ENCODE measurements at regions not wholly inside any gene's neighbourhood (a gene's known extent, or its start where the extent isn't known, plus 50 kb on each side); places are given as distances from the start of the nearest gene placed in this dataset.
"Not testable (repeated sequence)": the region's sequence is repeated elsewhere in the genome, so short reads cannot be mapped to it uniquely, and the experiment has no call there.

DNA sequence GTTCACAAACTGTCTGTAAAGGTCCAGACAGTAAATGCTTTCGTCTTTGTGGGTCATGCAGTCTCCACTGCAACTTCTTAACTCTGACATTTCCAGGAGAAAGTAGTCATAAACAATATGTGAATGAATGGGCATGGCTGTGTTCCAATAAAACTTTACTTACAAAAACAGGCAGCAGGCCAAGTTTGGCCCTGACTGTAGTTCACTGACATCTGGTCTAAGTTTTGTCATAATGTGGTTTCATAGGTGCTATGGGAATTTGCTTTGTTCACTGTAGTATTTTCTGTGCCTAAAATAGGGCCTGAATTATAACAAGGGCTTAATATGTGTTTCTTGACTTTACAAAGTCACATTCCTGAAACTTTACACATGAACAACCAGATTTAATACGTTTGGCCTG is 186.0 kb upstream of the KBTBD8 start:
- DNase-seq = no peak

DNA sequence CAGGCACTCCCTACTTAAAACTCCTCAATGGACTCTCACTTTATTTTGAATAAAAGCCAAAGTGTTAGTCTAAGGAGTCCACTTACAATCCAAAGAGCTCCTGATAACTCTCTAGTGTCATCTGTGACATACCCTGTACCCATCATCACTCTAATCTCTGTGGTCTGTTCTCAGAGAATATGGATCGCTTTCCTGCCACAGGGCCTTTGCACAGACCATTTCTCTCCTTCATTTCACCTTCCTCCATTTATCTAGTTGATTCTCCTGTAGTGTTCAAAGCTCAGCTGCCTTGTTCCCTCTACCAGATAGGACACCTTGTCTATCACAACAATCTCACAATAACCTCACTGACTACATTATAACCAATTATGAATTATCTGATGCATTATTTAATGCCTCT is 185.4 kb upstream of the KBTBD8 start:
- no peak for DNase-seq

DNA sequence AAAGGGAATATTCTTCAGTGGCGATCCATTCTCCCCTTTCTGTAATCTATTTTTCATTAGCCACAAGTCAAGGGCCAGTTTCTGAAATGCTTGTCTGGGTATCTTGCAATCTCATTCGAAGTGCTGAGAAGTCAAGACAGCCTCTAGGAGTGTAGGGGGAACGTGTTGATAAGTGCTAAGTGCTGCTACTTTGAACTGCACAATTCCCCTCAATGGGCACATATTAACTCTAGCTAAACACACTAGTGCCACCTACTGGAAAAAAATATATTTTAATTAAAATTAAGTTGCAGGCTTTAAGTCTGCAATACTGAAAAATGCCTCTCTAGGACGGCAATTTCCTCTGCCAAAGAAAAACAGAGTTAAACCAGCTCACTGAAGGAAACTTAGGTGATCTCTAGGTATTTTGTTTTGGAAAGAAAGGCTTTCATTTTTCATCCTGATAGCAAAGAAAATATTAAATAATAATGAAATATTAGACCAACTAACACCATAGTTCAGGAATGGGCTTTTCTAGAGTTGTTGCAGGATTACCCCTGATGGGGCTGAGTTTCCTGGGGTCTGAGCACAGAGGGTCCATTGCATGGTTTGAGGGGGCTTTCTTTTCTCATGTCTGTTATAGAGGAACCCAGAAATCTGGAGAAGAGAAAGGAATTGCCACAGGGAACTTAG is 181.9 kb upstream of the KBTBD8 start:
- DNase-seq = no peak

DNA sequence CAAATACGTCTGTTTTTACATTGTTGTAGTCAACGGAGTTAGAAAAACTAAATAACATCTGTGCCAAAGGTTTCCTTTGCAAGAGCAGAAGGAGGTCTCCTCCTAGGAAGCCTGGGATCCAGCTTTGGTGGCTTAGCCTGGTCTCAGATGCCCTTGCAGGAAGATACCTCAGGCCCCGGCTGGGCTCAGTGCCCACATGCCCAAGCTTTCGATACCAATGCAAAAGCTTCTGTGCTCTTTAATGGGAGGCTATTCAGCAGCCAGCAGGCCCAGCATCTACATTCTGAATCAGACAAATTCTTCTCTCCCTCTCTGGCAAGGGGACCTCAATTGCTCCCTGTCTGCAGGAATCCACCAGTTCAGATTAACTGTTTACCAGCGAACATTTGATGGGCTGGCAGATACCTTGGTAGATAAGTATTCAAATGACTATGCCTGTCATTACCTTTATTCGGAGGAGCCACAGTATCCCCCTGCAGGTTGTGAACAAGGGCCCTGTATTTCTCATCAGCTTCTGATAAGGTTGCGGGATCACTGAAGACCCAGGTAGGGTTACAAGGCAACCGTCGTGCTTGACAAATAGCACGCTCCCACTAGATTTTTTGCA is 180.1 kb upstream of the KBTBD8 start:
- DNase-seq = no peak

DNA sequence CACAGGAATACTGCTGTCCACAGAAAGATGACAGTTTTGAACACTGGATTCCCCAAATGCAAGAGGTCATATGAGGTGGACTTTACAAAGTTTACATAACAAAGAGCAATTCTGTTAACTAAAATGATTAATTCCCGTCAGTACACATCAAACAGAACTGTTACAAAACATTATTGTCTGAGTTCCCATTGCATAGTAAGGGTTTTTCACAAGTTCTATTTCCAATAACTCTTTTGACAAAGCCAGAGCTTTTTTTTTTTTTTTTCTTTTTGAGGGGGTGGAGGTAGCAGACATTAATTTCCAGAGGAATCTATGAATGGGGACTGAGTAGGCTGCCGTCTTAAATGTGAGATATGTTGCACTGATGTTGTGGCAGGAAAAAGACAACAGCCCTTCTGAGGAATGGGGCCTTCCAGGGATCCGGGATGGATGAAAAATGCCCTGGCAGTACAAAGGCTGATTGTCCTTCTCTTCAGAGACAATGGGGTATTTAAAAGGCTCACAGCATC is 178.1 kb upstream of the KBTBD8 start:
- no peak for DNase-seq

DNA sequence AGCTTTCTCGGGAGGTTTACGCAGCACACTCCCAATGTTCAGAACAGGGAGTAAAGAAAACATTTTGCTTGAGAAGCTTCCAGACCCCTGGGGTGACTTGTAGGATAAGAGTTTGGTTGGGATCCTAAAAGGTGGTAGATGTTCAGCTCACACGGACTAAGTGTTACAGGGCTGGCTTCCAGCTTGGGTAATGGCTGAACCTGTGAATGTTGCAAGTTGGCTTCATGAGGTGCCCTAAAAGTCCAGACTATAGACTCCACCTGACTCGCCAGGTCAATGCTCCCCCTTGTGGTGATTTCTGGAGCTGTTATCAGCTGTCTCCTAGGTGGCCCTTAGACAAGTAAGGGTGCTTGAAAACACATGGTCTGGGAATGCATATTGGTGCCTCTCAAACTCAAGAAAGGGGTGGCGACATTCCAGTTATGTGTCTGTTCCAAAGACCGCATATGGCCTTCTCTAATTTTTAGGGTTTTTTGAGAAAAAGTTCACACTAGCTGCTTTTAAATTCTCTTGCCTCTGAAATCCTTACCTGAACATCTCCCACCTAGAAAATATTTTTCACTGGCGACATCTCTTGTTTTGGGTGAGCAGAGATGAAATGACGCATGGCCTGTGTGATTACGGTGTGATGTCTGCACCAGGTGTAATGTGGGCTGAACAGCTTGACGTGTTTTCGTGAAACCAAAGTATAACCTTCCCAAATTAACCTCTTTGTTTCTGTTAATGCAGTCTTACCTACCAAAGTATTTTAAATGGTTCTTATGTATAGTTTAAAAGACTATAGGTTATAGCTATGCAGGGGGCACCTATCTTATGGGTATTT is 175.7 kb upstream of the KBTBD8 start:
- no peak for DNase-seq

DNA sequence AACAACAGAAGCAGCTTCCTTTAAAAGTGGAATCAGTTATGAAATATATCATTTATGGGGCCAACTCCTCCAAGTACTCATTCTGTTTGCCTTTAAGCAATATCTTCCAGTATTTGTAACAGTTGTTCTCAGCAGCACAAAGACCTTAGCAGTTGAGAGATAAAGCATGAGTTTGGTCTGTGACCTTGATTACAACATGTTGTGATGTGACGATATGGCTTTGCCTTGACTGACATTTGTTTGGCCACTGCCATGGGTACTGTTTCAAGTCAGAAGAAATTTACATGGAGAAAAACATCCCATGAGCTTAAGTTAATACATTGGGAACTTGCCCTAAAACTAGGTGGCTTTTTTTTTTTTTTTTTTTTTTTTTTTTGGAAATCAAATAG is 175.1 kb upstream of the KBTBD8 start:
- DNase-seq = no peak

DNA sequence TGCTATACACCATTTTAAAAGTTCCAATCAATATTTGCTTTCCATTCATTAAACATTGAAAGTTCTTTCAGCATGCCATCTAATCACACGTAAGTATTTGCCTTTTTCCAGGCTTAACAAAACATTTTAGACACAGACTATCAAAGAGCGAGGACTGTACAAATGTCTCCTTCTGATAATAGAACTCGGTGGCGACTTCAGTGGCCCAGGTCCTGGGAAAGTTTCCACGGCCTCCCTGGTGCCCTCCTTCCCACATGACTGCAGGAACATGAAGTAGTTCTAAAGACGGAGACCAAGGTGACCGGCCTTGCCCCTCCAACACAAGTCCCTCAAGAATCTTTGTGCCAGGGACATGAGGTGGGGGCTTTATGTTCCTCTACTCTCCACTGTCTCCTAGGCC is 174.6 kb upstream of the KBTBD8 start:
- no peak for DNase-seq

DNA sequence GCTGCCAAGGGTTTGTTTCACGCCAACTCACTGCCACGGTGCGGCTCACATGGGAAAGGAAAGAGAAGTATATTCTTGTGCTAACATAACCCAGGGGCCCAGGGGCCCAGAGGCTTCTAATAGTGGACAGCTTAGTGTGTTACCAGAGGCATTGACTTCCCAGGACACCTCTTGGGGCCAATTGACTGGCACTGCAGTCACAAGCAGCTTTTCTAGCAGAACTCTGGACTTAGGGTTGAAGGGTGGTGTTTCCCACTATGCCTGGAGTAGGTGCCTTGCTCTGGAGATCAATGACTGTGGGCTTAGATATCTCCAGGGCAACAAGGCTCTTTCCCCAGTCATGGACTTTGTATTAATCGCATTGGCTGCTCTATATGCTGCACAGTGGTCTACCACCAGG is 172.7 kb upstream of the KBTBD8 start:
- DNase-seq = no peak

DNA sequence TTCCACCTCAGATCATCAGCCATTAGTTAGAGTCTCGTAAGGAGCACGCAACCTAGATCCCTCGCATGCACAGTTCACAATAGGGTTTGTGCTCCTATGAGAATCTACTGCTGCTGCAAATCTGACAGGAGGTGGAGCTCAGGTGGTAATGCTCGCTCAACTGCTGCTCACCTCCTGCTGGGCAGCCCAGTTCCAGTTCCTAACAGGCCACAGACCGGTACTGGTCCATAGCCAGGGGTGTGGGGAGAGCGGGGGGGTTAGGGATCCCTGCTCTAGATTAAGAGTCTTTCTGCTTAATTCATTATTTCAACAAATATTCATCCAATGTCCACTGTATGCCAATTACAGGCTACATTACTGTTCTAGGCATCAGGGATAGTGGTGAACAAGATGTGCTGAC is 170.4 kb upstream of the KBTBD8 start:
- DNase-seq = no peak

DNA sequence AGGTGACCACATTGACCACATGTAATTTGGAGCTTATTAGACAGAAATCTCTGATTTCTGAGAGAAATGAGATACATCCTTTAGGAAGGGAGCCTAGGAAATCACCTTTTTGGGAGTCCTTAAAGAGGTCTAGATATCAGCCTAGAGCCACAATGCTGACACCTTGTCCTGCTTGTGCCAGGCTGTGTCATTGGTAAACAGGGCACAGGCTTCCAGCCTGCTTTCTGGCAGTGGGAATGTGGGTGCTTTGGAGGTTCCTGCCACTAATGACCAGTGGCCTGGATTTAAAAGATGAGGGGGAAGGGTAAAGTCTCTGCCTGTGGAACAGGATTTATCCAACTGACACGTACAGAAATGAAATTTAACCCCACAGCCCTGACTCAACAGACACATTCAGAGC is 169.8 kb upstream of the KBTBD8 start:
- DNase-seq = no peak

DNA sequence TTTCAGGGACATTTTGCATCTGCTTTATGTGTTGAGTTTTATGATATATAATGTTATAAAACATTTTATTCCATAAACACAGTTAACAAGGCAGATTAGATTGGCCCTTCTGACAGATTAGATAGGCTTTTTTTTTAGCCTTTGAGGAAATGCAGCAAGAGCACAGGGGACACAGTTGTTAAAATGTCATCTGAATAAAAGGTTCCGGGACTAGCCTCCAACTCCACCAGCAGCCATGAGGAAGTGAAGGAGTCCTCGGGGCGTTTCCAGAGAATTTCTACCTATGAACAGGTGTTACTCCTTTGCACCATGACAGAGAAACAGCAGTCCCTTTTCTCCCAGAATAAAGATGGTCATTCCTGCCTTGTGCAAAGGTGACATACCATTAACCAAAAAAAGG is 167.8 kb upstream of the KBTBD8 start:
- DNase-seq = no peak

DNA sequence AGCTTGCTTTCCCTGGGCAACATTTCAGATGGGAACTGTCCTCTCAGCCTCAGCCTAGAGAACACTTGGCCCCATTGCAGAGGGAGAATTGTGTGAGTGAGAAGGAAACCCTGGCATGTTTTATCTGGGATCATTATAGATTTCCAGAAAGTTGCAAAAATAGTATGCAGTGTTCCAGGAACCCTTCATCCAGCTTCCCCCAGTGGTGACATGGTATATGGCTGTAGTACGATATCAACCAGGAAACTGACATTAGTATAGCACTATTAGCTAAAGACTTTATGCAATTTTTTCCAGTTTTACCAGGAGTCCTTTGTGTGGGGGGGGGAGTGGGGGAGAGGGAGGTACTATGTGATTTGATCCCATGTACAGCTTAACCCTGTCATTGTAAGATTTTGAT is 166.2 kb upstream of the KBTBD8 start:
- DNase-seq = no peak

DNA sequence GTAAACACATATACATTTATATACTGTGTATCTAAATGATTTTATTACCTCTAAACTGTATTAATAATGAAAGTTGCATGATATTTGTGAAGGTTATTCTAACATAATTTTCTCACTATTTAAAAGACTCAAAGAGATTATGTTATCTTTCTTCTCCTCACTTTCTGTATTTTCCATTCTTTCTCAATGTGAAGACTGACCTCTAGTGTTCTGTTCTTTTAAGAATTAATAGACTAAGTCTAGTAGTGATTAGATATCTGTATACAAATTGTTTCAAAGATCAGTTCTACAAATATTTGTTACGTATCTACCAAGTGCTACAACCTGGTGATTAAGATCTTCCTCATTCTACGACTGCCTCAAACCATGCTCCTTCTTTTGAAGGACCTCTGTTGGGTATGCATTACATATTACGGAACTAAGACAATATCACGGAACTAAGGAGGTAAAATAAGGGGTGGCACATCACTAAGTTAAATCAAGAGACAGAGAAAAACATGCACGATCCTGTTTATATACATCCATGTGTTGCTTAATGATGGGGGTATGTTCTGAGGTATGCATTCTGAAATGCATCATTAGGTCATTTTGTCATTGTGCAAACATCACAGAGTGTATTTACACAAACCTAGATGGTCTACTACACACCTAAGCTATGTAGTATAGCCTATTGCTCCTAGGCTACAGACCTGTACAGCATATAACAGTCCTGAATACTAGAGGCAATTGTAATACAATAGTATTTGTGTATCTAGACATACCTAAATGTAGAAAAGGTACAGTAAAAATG is 161.5 kb upstream of the KBTBD8 start:
- no peak for DNase-seq

DNA sequence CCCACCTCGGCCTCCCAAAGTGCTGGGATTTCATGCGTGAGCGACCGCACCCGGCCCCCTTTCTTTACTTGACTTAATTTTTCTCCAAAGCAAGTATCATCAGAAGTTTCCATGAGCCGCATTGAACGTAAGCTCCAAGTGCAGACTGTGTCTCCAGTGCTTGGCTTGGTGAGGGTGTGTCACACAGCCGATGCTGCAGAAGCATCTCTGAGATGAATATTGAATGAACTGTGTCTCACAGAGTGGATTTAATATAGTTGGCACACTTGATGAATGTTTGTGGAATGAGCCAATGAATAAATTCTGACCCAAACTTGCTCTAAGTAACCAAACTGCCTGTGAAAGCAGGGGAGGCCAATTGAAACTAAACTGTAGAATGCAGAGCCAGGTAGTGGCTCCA is 159.4 kb upstream of the KBTBD8 start:
- no peak for DNase-seq

DNA sequence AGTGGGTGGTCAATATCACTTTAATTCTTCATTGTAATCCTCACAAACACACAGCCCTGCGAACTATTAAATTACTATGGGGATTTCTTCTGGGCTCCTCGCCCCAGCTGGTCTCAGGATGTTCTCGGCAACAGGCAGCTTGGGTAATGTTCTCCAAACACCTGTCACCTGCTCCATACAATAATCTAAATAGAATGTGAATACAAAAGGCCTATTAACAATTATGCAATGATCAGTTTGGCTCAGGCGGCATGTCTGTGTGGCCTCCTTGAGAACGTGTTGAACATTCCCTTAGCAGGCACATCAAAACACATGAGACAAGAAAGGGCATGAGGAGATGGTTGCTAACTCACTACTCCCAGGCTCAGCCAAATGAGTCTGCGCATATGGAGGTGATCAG is 158.6 kb upstream of the KBTBD8 start:
- no peak for DNase-seq

DNA sequence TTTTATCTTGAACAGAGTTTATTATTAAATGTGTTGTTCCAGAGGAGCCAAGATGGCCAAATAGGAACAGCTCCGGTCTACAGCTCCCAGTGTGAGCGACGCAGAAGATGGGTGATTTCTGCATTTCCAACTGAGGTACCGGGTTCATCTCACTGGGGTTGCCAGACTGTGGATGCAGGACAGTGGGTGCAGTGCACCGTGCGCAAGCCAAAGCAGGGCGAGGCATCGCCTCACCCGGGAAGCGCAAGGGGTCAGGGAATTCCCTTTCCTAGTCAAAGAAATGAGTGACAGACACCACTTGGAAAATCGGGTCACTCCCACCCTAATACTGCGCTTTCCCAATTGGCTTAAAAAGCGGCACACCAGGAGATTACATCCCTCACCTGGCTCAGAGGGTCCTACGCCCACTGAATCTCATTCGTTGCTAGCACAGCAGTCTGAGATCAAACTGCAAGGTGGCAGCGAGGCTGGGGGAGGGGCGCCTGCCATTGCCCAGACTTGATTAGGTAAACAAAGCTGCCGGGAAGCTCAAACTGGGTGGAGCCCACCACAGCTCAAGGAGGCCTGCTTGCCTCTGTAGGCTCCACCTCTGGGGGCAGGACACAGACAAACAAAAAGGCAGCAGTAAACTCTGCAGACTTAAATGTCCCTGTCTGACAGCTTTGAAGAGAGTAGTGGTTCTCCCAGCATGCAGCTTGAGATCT is 155.2 kb upstream of the KBTBD8 start:
- not testable (repeated sequence) for DNase-seq

DNA sequence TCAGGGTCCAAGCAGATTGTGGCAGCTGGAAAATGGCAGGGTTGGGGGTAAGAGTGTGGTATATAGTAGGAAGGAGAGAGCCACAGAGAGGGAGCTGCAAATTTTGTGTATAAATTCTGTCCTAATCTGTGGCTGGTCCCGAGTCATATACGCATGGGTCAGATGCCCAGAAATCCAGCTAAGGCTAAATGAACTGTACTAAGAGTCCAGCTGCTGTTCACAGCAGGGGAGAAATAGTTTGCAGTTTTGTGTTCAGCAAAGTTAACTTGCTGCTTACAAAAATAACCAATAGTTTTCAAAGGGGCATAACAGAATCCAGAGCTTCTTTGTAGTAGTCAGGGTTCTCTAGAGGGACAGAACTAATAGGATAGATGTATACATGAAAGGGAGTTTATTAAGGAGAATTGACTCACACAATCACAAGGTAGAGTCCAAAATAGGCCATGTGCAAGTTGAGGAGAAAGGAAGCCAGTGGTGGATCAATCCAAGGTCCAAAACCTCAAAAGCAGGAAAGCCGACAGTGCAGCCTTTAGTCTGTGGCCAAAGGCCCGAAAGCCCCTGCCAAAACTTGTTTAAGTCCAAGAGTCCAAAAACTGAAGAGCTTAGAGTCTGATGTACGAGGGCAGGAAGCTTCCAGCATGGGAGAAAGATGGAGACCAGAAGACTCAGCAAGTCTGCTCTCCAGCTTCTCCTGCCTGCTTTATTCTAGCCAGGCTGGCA is 146.1 kb upstream of the KBTBD8 start:
- no peak for DNase-seq

DNA sequence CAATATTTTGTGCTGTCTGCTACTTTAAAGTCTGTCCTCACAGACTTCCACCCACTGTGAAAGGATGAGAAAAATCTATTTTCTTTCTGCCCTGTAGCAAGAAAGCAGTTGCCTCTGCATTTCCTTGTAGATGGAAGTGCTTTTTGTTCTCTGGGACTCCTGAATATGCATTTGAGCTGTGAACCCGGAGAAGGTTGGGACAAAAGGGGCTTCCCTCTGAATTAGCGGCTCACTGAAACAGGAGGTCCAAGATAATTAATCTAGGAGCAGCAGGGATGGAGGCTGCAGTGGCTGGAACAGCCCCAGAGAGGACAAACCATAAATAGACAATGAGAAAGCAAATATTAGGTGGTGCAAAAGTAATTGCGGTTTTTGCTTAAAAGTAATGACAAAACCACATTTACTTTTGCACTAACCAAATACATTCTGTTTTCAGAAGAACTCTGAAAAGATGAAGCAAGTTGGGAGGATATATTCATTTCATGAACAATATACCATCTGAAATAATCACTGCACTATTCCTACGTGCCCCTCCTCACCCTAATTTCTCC is 143.4 kb upstream of the KBTBD8 start:
- DNase-seq = no peak

DNA sequence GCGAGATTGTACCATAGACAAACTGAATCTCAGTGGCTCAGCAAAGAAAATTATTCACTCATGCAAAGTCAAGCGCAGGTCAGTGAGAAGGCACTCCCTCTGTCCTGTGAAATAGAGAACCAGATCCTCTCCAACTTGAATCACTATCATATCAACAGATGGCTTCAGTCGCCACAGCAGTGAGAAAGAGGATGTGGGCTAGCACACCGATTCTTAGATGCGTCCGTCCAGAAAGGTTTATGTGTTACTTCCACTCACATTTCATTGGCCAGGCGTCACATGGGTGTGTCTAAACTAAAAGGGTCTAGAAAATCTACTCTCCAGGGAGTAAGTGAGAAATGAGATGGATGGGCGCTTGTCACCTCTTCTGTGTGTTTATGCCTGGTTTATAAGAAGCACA is 141.6 kb upstream of the KBTBD8 start:
- no peak for DNase-seq

DNA sequence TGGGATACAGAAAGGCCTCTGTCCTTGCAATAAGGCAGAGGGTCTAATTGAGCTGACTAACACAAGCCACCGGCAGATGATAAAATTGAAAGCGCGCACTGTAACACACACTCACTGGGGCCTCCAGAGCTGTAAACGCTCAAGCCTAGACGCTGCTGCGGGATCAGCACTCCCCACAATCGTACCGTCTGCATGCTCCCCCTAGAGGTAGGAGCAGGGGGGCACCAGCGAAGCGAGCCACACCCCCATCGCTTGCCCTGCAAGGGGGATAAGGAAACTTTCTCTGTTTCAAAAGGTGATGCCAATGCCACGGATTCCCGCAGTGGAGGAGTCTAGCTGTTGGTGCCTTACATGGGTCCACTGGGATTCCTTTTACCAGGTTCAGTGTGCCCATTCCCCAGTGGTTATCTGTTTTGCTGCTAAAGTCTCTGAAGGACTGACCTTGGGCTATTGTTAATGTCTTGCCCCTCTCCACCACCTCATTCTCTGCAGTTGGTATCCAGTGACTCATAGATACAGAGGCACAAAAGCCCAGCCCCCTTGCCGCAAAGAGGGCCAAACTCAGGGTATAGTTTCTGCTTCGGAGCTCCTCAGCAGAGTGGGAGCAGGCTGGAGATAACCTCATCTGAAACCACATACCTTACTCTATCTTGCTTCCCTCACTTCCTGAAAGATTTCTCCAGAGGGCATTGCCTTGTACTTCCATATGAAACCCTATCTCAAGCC is 139.3 kb upstream of the KBTBD8 start:
- DNase-seq = no peak

Measured in NCI-H1417 treated with DMSO at 0.1 percent for 48 hours (cell line).